Mesothelial cell of epicardium (in vitro differentiated cells): ENCODE measurements at regions not wholly inside any gene's neighbourhood (a gene's known extent, or its start where the extent isn't known, plus 50 kb on each side); places are given as distances from the start of the nearest gene placed in this dataset.
A peak's percentile ranks its signal among the peaks of the same experiment; 100 is the strongest.

Experiments
- DNase-seq, 2 experiments: peaks; one replicate each; pipeline ENCODE4 v3.0.0; 2021; ENCODE audit warnings: low spot score in 2 of 2; ENCODE audit not compliant: unreplicated experiment in 2 of 2
- H3K27ac Mint-ChIP-seq: 2 replicates; pipeline ENCODE4 v1.8.0; 2021; ENCODE audit warnings: mixed read lengths
- H3K27me3 Mint-ChIP-seq: 2 replicates; pipeline ENCODE4 v1.8.0; 2021; ENCODE audit warnings: low read depth, mixed read lengths
- H3K36me3 Mint-ChIP-seq: 2 replicates; pipeline ENCODE4 v1.8.0; 2021; ENCODE audit warnings: mixed read lengths
- H3K4me1 Mint-ChIP-seq: 2 replicates; pipeline ENCODE4 v1.8.0; 2021; ENCODE audit warnings: mixed read lengths
- H3K4me3 Mint-ChIP-seq: 2 replicates; pipeline ENCODE4 v1.8.0; 2021; ENCODE audit warnings: mild to moderate bottlenecking, moderate library complexity, mixed read lengths
- H3K9me3 Mint-ChIP-seq: 2 replicates; pipeline ENCODE4 v1.8.0; 2021; ENCODE audit warnings: mixed read lengths
- CTCF ChIP-seq: fragments of 200-600 bp; sonication (generic); IDR thresholded peaks from one replicate; pipeline ENCODE4 v1.5.0; 2021; ENCODE audit warnings: antibody characterized with exemption; ENCODE audit not compliant: unreplicated experiment

DNA sequence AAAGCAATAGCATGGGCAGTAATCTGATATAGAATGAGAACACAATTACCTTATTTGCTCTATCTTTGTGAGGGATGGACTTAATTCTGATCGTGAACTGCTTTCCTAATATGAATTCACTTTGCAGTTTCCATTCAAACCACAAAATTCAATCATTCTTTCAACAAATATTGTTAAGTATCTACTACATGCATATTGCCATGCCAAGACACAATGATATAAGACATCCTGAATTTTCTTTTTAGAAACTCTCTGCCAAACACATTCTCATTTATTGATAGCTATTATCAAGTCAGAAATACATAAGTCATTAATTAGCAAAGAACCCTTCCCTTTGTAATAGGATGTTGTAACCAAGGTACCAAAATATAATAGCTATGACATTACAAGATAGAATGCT, 121.6 kb upstream of the TARS1 start:
- peaks cover 5% of the 10 kb centered on the region for H3K4me1 Mint-ChIP-seq
- no peak overlapping the region for H3K4me3 Mint-ChIP-seq
- no peak for DNase-seq
- no peak overlapping the region for H3K27ac Mint-ChIP-seq
- H3K27me3 Mint-ChIP-seq, result peaks cover 4% of the 10 kb centered on the region
- TF ChIP-seq CTCF, result no peak
- H3K9me3 Mint-ChIP-seq, result no peaks in the 10 kb centered on the region
- H3K36me3 Mint-ChIP-seq, result no peaks in the 10 kb centered on the region

DNA sequence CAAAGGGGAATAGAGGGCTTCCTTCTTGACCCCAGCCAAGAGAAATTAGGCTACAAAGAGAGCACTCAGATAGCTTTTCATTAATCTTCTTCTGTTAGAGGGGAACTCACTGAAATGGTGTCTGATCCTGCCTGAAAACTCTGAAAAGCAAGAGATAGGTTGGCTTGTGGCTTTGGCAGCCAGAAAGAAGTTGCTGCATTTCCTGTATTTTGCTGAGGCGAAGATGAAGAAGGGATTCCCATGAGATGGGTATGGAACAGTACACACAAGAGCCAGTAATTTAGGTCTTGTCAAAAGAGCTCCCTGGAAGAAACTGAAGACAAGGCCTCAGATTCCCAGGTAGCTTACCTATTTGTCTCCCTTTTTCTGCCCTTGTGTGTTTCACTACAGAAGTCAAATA, 120.9 kb upstream of the TARS1 start:
- Mint-ChIP-seq H3K27me3 (peaks cover 4% of the 10 kb centered on the region), H3K27ac (no peak overlapping the region), H3K36me3 (no peaks in the 10 kb centered on the region), H3K9me3 (no peaks in the 10 kb centered on the region), H3K4me1 (peaks cover 5% of the 10 kb centered on the region), H3K4me3 (no peak overlapping the region)
- TF ChIP-seq CTCF, result no peak
- no peak for DNase-seq

DNA sequence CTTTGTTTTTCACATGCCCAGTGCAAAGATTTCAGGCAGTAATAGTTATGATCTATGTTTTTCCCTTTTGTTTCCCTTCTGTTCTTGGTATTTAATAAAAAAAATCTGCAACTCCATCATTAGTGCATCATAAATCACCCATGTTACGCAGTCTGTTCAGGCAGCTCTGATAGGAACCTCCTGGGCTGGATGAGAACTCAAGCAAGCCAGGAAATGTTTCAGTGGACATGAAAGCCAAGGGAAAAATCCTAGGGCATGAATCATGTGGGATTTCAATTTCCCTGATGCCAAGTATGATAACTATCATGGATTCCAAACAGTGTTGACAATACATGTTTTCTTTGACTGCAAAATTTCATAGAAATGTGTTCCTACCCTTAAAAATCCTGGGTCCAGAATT, 119.7 kb upstream of the TARS1 start:
- Mint-ChIP-seq H3K4me3 (no peak overlapping the region), H3K36me3 (no peaks in the 10 kb centered on the region)
- TF ChIP-seq CTCF, result no peak

DNA sequence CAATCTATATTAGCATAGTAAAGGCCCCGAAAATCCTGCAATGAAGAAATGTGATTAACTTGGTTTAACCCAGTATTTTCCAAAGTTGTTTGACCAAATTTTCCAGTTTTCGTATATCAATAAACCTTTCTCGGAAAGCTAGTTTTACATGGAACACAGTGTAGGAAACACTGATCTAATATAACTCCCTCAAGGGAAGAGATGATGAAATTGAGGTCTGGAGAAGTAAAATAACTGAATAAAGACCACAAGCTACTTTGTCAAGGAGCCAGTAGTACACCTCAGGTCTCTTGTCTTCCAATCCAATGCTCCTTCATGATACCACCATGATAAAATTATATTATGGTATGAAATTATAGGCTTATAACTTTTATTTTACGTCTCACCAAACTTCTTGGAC, 118.1 kb upstream of the TARS1 start:
- no peak for DNase-seq
- Mint-ChIP-seq H3K4me3 (no peak overlapping the region), H3K27me3 (peaks cover 1% of the 10 kb centered on the region), H3K4me1 (peaks cover 5% of the 10 kb centered on the region), H3K36me3 (no peaks in the 10 kb centered on the region), H3K9me3 (no peaks in the 10 kb centered on the region), H3K27ac (no peak overlapping the region)
- TF ChIP-seq CTCF, result no peak

More for the DNA sequence above, 119.7 kb upstream of the TARS1 start:
- Mint-ChIP-seq H3K4me1 (peaks cover 5% of the 10 kb centered on the region), H3K27ac (peak overlapping the region; percentile 23), H3K27me3 (peaks cover 4% of the 10 kb centered on the region), H3K9me3 (no peaks in the 10 kb centered on the region)
- no peak for DNase-seq

- H3K36me3 Mint-ChIP-seq, result no peaks in the 10 kb centered on the region
Observed at GRCh38 chr5:33324667-33325307, 116.0 kb upstream of the TARS1 start.

More at GRCh38 chr5:33324667-33325307, 116.0 kb upstream of the TARS1 start:
- Mint-ChIP-seq H3K4me1 (peaks cover 5% of the 10 kb centered on the region), H3K4me3 (no peak overlapping the region), H3K27ac (no peak overlapping the region), H3K27me3 (peaks cover 3% of the 10 kb centered on the region), H3K9me3 (no peaks in the 10 kb centered on the region)
- no peak for DNase-seq
- no peak for TF ChIP-seq CTCF
